HG03460 (cell line): ENCODE measurements at regions not wholly inside any gene's neighbourhood (a gene's known extent, or its start where the extent isn't known, plus 50 kb on each side); places are given as distances from the start of the nearest gene placed in this dataset.

Source experiments
- ATAC-seq: cut with Tn5 transposase; IDR thresholded peaks from one replicate; pipeline ENCODE4 v1.9.1; 2021; ENCODE audit not compliant: unreplicated experiment

- ATAC-seq = no peak
These were observed 151.2 kb upstream of the TNR start for GRCh38 chr1:175894581-175894980.

GRCh38 chr1:175893192-175893591 lies 149.8 kb upstream of the TNR start:
- no peak for ATAC-seq

GRCh38 chr1:175892686-175893085 lies 149.3 kb upstream of the TNR start:
- no peak for ATAC-seq

GRCh38 chr1:175891783-175892309 lies 148.5 kb upstream of the TNR start:
- ATAC-seq = no peak

- no peak for ATAC-seq
These were observed 147.6 kb upstream of the TNR start for GRCh38 chr1:175890958-175891357.

- ATAC-seq = no peak
These were observed 146.5 kb upstream of the TNR start for GRCh38 chr1:175889848-175890247.

- ATAC-seq = no peak
These were observed 145.6 kb upstream of the TNR start for GRCh38 chr1:175888996-175889395.

- peak; percentile 73 for ATAC-seq
These were observed 144.6 kb upstream of the TNR start for GRCh38 chr1:175887981-175888428.

- ATAC-seq = no peak
These were observed 144.1 kb upstream of the TNR start for GRCh38 chr1:175887521-175887920.

- no peak for ATAC-seq
These were observed 141.9 kb upstream of the TNR start for GRCh38 chr1:175885326-175885725.

GRCh38 chr1:175884369-175884768 lies 141.0 kb upstream of the TNR start:
- ATAC-seq = no peak

- ATAC-seq = no peak
These were observed 138.8 kb upstream of the TNR start for GRCh38 chr1:175882192-175882591.

- no peak for ATAC-seq
These were observed 138.0 kb upstream of the TNR start for GRCh38 chr1:175881246-175881976.

GRCh38 chr1:175878775-175879174 lies 135.4 kb upstream of the TNR start:
- no peak for ATAC-seq

- no peak for ATAC-seq
These were observed 134.7 kb upstream of the TNR start for GRCh38 chr1:175877939-175878737.

- no peak for ATAC-seq
These were observed 132.2 kb upstream of the TNR start for GRCh38 chr1:175875556-175875955.

GRCh38 chr1:175874081-175874480 lies 130.7 kb upstream of the TNR start:
- ATAC-seq = no peak

GRCh38 chr1:175873290-175873935 lies 130.0 kb upstream of the TNR start:
- peak; percentile 64 for ATAC-seq

- no peak for ATAC-seq
These were observed 129.2 kb upstream of the TNR start for GRCh38 chr1:175872588-175872987.

- ATAC-seq = no peak
These were observed 128.3 kb upstream of the TNR start for GRCh38 chr1:175871647-175872046.

- ATAC-seq = no peak
These were observed 126.8 kb upstream of the TNR start for GRCh38 chr1:175870217-175870616.

GRCh38 chr1:175866776-175867175 lies 123.4 kb upstream of the TNR start:
- no peak for ATAC-seq
